ENCODE measurements at regions not wholly inside any gene's neighbourhood (a gene's known extent, or its start where the extent isn't known, plus 50 kb on each side); places are given as distances from the start of the nearest gene placed in this dataset.

- Mint-ChIP-seq H3K27me3 (no peaks in the 10 kb centered on the region), H3K27ac (no peak overlapping the region), H3K9me3 (peaks cover 13 to 28% (median 13%) of the 10 kb centered on the region in 3 donors), H3K36me3 (no peaks in the 10 kb centered on the region), H3K4me1 (no peaks in the 10 kb centered on the region), H3K4me3 (no peak overlapping the region)
- 100% methylated on average over 1 of the region's 2 CpGs for WGBS (ENCODE audit: insufficient coverage)
- no peak for ATAC-seq (replicated peaks in 1 of 4)
- Histone ChIP-seq H3K27ac (ENCODE audit: low read length) (no peak overlapping the region), H3K27me3 (replicated peaks in 1 of 2; ENCODE audit: control insufficient read depth in 2 of 2, extremely low read depth in 1 of 2, insufficient read depth in 2 of 2, low read length in 1 of 2) (no peaks in the 10 kb centered on the region), H3K36me3 (ENCODE audit: control insufficient read depth in 2 of 2, extremely low read depth in 1 of 2, insufficient read depth in 1 of 2, low read length in 1 of 2) (no peaks in the 10 kb centered on the region), H3K4me1 (ENCODE audit: control insufficient read depth in 1 of 2, extremely low read depth in 1 of 2, insufficient read depth in 2 of 2, low read length in 2 of 2) (no peaks in the 10 kb centered on the region), H3K4me3 (ENCODE audit: control insufficient read depth in 1 of 2, extremely low read depth in 1 of 2, low read length in 1 of 2) (no peak overlapping the region), H3K9me3 (no peaks in the 10 kb centered on the region)
- ChIA-PET CTCF (no interaction called here), POLR2A (no interaction called here)
- DNase-seq, result no peak
Observed at GRCh38 chr20:7540923-7541322, 399.3 kb downstream of the HAO1 start.

DNA sequence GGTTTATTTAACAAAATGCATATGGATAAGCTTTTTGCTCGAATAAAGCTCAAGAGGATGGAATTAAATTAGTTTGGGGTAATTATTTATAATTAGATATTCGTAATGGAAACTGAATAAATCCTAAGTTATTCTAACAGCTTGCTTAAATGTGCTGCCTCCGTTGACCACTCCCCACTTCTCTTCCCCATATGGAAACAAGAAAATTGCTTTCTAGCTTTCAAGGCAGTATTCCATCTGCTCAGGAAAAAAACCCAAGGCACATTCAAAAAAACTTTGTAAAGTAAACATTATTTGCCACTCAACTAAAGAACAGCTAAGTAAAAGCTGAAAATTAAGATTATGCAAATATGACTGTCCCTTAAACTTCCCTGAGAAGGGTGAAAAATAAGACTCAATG lies 369.2 kb downstream of the HAO1 start:
- Histone ChIP-seq H3K27ac (ENCODE audit: low read length) (no peak overlapping the region), H3K9me3 (no peaks in the 10 kb centered on the region), H3K27me3 (replicated peaks in 1 of 2; ENCODE audit: control insufficient read depth in 2 of 2, extremely low read depth in 1 of 2, insufficient read depth in 2 of 2, low read length in 1 of 2) (no peaks in the 10 kb centered on the region), H3K4me3 (ENCODE audit: control insufficient read depth in 1 of 2, extremely low read depth in 1 of 2, low read length in 1 of 2) (no peak overlapping the region), H3K36me3 (ENCODE audit: control insufficient read depth in 2 of 2, extremely low read depth in 1 of 2, insufficient read depth in 1 of 2, low read length in 1 of 2) (no peaks in the 10 kb centered on the region), H3K4me1 (ENCODE audit: control insufficient read depth in 1 of 2, extremely low read depth in 1 of 2, insufficient read depth in 2 of 2, low read length in 2 of 2) (no peaks in the 10 kb centered on the region)
- ChIA-PET POLR2A (no interaction called here), CTCF (no interaction called here)
- Mint-ChIP-seq H3K27ac (no peak overlapping the region), H3K27me3 (no peaks in the 10 kb centered on the region), H3K4me3 (no peak overlapping the region), H3K36me3 (no peaks in the 10 kb centered on the region), H3K9me3 (peaks cover 4 to 12% (median 6%) of the 10 kb centered on the region in 3 donors), H3K4me1 (no peaks in the 10 kb centered on the region)
- WGBS (ENCODE audit: insufficient coverage), result no CpG with 5 or more reads among the region's 3 CpGs
- ATAC-seq (replicated peaks in 1 of 4), result no peak
- no peak for DNase-seq

DNA sequence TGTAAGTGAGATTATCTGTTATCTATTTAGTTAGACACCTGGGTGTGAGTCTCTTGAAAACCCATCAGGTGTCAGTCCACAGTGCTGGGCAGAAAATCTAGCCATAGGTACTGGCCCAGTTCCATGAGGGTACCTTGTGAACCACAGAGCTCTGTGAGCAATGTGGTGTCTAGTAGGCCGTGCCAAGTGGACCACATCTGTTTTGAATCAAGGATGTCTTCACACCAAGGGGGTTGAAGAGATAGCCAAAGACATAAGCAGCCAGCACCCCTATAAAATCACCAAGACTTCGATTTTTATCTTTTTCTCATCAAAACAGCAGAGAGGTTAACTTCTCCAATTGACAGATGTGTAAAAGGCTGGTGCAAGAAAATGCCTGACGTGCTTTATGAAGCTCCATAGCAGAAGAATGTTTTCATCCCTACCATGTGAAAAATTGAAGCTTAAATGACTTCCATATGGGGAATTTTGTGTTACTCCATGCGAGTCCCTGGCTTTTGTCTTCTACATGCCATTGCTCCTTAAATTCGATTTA lies 368.7 kb downstream of the HAO1 start:
- ChIA-PET POLR2A (no interaction called here), CTCF (no interaction called here)
- H3K9me3 ChIP-seq, result no peaks in the 10 kb centered on the region
- H3K27me3 ChIP-seq (replicated peaks in 1 of 2; ENCODE audit: control insufficient read depth in 2 of 2, extremely low read depth in 1 of 2, insufficient read depth in 2 of 2, low read length in 1 of 2), result no peaks in the 10 kb centered on the region
- H3K27ac ChIP-seq (ENCODE audit: low read length), result no peak overlapping the region
- Mint-ChIP-seq H3K27me3 (no peaks in the 10 kb centered on the region), H3K27ac (no peak overlapping the region), H3K4me3 (no peak overlapping the region), H3K36me3 (no peaks in the 10 kb centered on the region), H3K9me3 (peaks cover 4 to 15% (median 6%) of the 10 kb centered on the region in 3 donors), H3K4me1 (no peaks in the 10 kb centered on the region)
- no peaks in the 10 kb centered on the region for H3K36me3 ChIP-seq (ENCODE audit: control insufficient read depth in 2 of 2, extremely low read depth in 1 of 2, insufficient read depth in 1 of 2, low read length in 1 of 2)
- ATAC-seq (replicated peaks in 1 of 4), result no peak
- no peaks in the 10 kb centered on the region for H3K4me1 ChIP-seq (ENCODE audit: control insufficient read depth in 1 of 2, extremely low read depth in 1 of 2, insufficient read depth in 2 of 2, low read length in 2 of 2)
- no peak for DNase-seq
- H3K4me3 ChIP-seq (ENCODE audit: control insufficient read depth in 1 of 2, extremely low read depth in 1 of 2, low read length in 1 of 2), result no peak overlapping the region
- WGBS (ENCODE audit: insufficient coverage), result no CpG with 5 or more reads among the region's 5 CpGs

GRCh38 chr20:7579888-7580287 lies 360.4 kb downstream of the HAO1 start:
- Mint-ChIP-seq H3K27me3 (no peaks in the 10 kb centered on the region), H3K4me1 (no peaks in the 10 kb centered on the region), H3K36me3 (no peaks in the 10 kb centered on the region), H3K9me3 (peaks cover 12 to 22% (median 12%) of the 10 kb centered on the region in 3 donors), H3K4me3 (no peak overlapping the region), H3K27ac (no peak overlapping the region)
- 59% methylated on average over 3 of the region's 3 CpGs for WGBS (ENCODE audit: insufficient coverage)
- POLR2A ChIA-PET, result no interaction called here
- CTCF ChIA-PET, result no interaction called here
- Histone ChIP-seq H3K9me3 (no peaks in the 10 kb centered on the region), H3K27ac (ENCODE audit: low read length) (no peak overlapping the region), H3K4me3 (ENCODE audit: control insufficient read depth in 1 of 2, extremely low read depth in 1 of 2, low read length in 1 of 2) (no peak overlapping the region), H3K27me3 (replicated peaks in 1 of 2; ENCODE audit: control insufficient read depth in 2 of 2, extremely low read depth in 1 of 2, insufficient read depth in 2 of 2, low read length in 1 of 2) (no peaks in the 10 kb centered on the region), H3K36me3 (ENCODE audit: control insufficient read depth in 2 of 2, extremely low read depth in 1 of 2, insufficient read depth in 1 of 2, low read length in 1 of 2) (no peaks in the 10 kb centered on the region), H3K4me1 (ENCODE audit: control insufficient read depth in 1 of 2, extremely low read depth in 1 of 2, insufficient read depth in 2 of 2, low read length in 2 of 2) (no peaks in the 10 kb centered on the region)
- DNase-seq, result no peak
- ATAC-seq (replicated peaks in 1 of 4), result no peak

DNA sequence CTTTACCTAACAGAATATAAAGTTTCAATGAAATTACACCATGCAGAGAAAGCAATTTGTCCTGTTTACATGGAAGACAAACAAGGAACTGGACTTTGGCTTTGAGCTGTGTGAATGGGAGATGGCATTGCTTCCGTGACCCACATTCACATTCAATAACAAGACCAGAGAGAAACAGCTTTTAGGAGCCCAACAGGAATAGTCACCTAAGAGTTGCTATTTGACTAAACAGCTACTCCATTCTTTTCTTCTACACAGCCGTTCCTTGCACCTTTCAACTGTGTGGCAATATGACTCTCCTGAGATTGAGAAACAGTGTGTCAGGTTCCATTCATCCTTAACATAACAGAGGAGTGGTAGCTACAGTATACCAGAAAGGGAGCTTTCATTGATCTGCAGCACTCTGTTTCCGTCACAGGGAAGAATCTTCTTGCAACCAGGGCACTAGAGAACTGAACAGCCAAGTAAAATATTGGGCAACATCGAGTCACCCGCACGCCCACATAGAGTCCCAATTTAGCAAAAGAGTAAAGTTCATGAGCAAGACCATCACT lies 355.1 kb downstream of the HAO1 start:
- POLR2A ChIA-PET, result no interaction called here
- no peak for DNase-seq
- no peaks in the 10 kb centered on the region for H3K36me3 ChIP-seq (ENCODE audit: control insufficient read depth in 2 of 2, extremely low read depth in 1 of 2, insufficient read depth in 1 of 2, low read length in 1 of 2)
- no CpG with 5 or more reads among the region's 6 CpGs for WGBS (ENCODE audit: insufficient coverage)
- no peak for ATAC-seq (replicated peaks in 1 of 4)
- H3K9me3 Mint-ChIP-seq, result peaks cover 0 to 9% (median 7%) of the 10 kb centered on the region in 3 donors
- no peak overlapping the region for H3K27ac Mint-ChIP-seq
- H3K27me3 ChIP-seq (replicated peaks in 1 of 2; ENCODE audit: control insufficient read depth in 2 of 2, extremely low read depth in 1 of 2, insufficient read depth in 2 of 2, low read length in 1 of 2), result no peaks in the 10 kb centered on the region
- no peaks in the 10 kb centered on the region for H3K4me1 Mint-ChIP-seq
- no peak overlapping the region for H3K27ac ChIP-seq (ENCODE audit: low read length)
- no peaks in the 10 kb centered on the region for H3K27me3 Mint-ChIP-seq
- no peaks in the 10 kb centered on the region for H3K36me3 Mint-ChIP-seq
- no peak overlapping the region for H3K4me3 Mint-ChIP-seq
- no peak overlapping the region for H3K4me3 ChIP-seq (ENCODE audit: control insufficient read depth in 1 of 2, extremely low read depth in 1 of 2, low read length in 1 of 2)
- CTCF ChIA-PET, result no interaction called here
- H3K4me1 ChIP-seq (ENCODE audit: control insufficient read depth in 1 of 2, extremely low read depth in 1 of 2, insufficient read depth in 2 of 2, low read length in 2 of 2), result no peaks in the 10 kb centered on the region
- no peaks in the 10 kb centered on the region for H3K9me3 ChIP-seq

DNA sequence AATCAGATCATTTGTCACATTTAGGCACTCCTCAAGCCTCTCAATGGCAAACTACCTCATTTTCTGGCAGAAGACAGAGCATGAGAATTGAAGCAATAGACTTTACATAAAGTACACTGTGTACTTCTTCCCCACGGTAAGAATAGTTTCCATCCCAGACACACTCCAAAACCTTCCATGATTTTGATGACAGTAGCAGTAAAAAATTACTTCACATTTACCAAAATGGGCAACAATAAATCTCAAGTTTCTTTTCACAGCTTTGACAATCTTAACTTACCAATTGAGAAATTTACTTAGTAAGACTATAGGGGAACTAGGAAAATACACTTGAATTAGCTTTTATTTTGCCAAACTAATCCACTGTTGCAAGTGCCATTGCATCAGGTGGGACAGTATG lies 353.8 kb downstream of the HAO1 start:
- no peaks in the 10 kb centered on the region for H3K36me3 Mint-ChIP-seq
- ATAC-seq (replicated peaks in 1 of 4) (no peak), DNase-seq (no peak)
- H3K27ac Mint-ChIP-seq, result no peak overlapping the region
- no peak overlapping the region for H3K4me3 Mint-ChIP-seq
- ChIA-PET POLR2A (no interaction called here), CTCF (no interaction called here)
- Histone ChIP-seq H3K27ac (ENCODE audit: low read length) (no peak overlapping the region), H3K9me3 (no peaks in the 10 kb centered on the region), H3K27me3 (replicated peaks in 1 of 2; ENCODE audit: control insufficient read depth in 2 of 2, extremely low read depth in 1 of 2, insufficient read depth in 2 of 2, low read length in 1 of 2) (no peaks in the 10 kb centered on the region), H3K36me3 (ENCODE audit: control insufficient read depth in 2 of 2, extremely low read depth in 1 of 2, insufficient read depth in 1 of 2, low read length in 1 of 2) (no peaks in the 10 kb centered on the region), H3K4me1 (ENCODE audit: control insufficient read depth in 1 of 2, extremely low read depth in 1 of 2, insufficient read depth in 2 of 2, low read length in 2 of 2) (no peaks in the 10 kb centered on the region), H3K4me3 (ENCODE audit: control insufficient read depth in 1 of 2, extremely low read depth in 1 of 2, low read length in 1 of 2) (no peak overlapping the region)
- H3K4me1 Mint-ChIP-seq, result no peaks in the 10 kb centered on the region
- no CpG with 5 or more reads among the region's 1 CpG for WGBS (ENCODE audit: insufficient coverage)
- H3K9me3 Mint-ChIP-seq, result peaks cover 0 to 9% (median 8%) of the 10 kb centered on the region in 3 donors
- H3K27me3 Mint-ChIP-seq, result no peaks in the 10 kb centered on the region

GRCh38 chr20:7589164-7589563 lies 351.1 kb downstream of the HAO1 start:
- peaks cover 0 to 8% (median 7%) of the 10 kb centered on the region in 3 donors for H3K9me3 Mint-ChIP-seq
- ChIA-PET POLR2A (no interaction called here), CTCF (no interaction called here)
- ATAC-seq (replicated peaks in 1 of 4) (no peak), DNase-seq (no peak)
- Histone ChIP-seq H3K9me3 (no peaks in the 10 kb centered on the region), H3K36me3 (ENCODE audit: control insufficient read depth in 2 of 2, extremely low read depth in 1 of 2, insufficient read depth in 1 of 2, low read length in 1 of 2) (no peaks in the 10 kb centered on the region), H3K27me3 (replicated peaks in 1 of 2; ENCODE audit: control insufficient read depth in 2 of 2, extremely low read depth in 1 of 2, insufficient read depth in 2 of 2, low read length in 1 of 2) (no peaks in the 10 kb centered on the region), H3K4me1 (ENCODE audit: control insufficient read depth in 1 of 2, extremely low read depth in 1 of 2, insufficient read depth in 2 of 2, low read length in 2 of 2) (no peaks in the 10 kb centered on the region), H3K27ac (ENCODE audit: low read length) (no peak overlapping the region), H3K4me3 (ENCODE audit: control insufficient read depth in 1 of 2, extremely low read depth in 1 of 2, low read length in 1 of 2) (no peak overlapping the region)
- H3K27me3 Mint-ChIP-seq, result no peaks in the 10 kb centered on the region
- no peaks in the 10 kb centered on the region for H3K4me1 Mint-ChIP-seq
- WGBS (ENCODE audit: insufficient coverage), result no CpG with 5 or more reads among the region's 1 CpG
- no peaks in the 10 kb centered on the region for H3K36me3 Mint-ChIP-seq
- no peak overlapping the region for H3K27ac Mint-ChIP-seq
- H3K4me3 Mint-ChIP-seq, result no peak overlapping the region

Measured in T-cell (primary cell).